Inferior parietal cortex (tissue), 1 donor: ENCODE measurements at regions not wholly inside any gene's neighbourhood (a gene's known extent, or its start where the extent isn't known, plus 50 kb on each side); places are given as distances from the start of the nearest gene placed in this dataset.
"Not testable (repeated sequence)": the region's sequence is repeated elsewhere in the genome, so short reads cannot be mapped to it uniquely, and the experiment has no call there.

Experiments
- DNase-seq: peaks from one replicate; pipeline ENCODE4 v3.0.0-alpha.2; 2016; ENCODE audit errors: extremely low spot score

DNA sequence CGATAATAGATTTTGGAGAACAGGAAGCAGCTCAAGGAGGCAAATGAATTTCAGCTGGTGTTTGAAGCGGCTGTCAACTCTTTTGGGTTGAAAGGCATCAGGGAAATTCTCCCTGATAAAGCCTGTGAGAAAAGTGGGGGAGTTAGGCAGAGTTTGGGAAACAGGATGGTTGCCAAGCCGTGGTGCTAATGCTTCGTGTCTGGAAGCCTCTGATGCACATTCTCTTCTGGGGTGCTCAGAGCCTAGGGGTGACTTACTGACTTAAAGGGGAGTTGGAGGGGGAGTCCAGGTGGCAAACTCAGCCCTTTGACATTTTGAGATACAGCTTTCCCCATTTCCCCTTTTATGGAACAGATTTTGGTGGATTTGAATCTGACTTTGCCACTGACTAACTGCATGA, 202.5 kb upstream of the CLINT1 start:
- no peak for DNase-seq

DNA sequence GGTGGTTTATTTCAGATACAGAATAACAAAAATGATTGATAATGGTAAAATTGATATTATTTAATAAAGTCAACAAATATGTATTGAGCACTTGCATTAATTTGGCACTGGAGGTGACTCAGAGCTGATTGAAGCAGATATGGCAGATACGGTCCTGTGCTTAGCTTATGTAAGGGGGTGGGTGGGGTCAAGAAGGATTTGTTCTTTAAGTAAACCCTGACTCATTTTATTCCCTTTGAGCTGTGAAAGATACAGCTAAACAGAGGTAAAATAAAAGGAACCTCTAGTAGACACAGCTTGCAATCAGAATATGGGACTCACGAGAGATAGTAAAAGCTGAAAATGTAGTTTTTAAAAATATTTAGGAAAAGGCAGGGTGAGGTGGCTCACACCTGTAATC, 201.3 kb upstream of the CLINT1 start:
- no peak for DNase-seq

DNA sequence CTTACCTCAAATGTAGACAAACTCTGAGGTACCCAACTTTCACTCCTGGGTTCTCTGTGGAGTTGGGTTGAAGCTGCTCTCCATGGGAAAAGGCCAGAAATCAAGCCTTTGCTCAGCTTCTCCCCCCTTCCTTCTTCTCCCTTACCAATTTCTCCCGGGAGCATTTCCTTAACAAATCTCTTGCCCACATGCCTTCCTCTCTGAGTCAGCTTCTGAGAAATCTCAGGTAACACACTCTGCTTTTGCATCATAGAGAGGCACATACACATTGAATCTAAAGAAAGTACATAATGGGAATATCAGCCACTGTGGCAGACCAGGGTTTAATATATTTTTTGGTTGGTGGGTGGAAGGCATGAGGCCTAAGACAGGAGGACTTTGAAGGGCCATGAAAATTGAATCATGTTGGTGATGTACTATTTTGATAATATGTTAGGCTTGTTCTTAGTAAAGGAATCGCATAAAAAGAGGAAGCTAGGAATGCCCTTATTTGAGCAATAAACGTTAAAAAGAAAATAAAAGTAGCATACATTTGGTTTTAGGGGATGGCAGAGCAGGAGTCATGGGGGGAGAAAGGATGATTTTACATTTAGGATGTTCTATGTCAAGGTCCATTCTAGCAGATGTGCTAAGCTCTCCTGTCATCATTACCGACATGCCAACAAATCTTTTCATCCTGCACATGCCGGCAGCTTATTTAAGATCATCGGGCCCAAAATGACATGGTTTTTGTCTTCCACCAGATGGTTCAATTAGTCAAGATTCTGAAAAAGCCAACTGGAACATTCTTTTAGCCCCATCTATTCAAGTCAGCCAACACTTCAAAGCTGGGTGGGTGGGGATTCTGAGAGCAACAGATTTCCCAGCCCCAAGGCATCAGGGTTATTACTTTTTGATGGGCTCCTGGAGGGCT, 199.5 kb upstream of the CLINT1 start:
- DNase-seq: no peak

GRCh38 chr5:158056130-158056825, 197.3 kb upstream of the CLINT1 start:
- DNase-seq: no peak

DNA sequence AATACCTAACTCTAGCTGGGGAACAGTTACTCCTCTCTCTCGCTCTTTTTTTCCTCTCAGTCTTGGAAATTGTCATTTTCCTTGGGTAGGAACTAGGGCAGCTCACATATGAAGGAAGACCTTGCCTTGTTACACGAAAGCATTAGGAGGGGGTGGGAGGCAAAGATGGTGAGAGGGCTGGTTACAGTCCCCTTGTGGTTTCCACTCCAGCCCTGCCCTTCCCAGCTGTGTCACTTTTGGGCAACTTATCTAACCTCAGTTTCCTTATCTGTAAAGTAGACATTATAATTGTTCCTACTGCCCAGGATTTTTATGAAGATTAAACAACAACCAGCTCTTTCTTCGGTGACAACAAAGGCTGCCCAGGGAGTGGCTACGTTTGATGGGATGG, 196.2 kb upstream of the CLINT1 start:
- no peak for DNase-seq

GRCh38 chr5:158054223-158055110, 195.5 kb upstream of the CLINT1 start:
- no peak for DNase-seq

GRCh38 chr5:158051036-158051435, 192.1 kb upstream of the CLINT1 start:
- DNase-seq: no peak

- no peak for DNase-seq
These were observed 191.5 kb upstream of the CLINT1 start for GRCh38 chr5:158050421-158050820.

DNA sequence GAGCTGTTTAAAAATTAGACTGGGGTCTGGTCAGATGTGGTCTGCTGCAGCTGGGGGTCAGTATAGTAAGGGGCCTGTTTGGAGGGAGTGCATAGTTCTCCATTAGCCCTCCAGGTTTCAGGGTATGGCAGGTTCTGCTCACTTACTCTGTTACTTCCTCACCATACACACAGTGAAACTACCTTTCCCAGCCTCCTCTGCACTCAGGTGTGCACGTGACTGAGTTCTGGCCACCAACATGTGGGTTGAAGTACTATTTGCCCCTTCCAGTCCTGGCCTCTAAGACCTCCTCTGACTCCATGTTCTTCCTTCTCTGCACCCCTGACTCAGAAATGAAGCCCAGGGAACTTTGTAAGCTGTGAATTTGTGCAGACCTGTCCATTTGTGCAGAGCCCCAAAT, 190.5 kb upstream of the CLINT1 start:
- no peak for DNase-seq

- DNase-seq: no peak
These were observed 186.8 kb upstream of the CLINT1 start for GRCh38 chr5:158045696-158046095.

GRCh38 chr5:158039911-158040347, 181.0 kb upstream of the CLINT1 start:
- DNase-seq: no peak

- DNase-seq: no peak
These were observed 180.5 kb upstream of the CLINT1 start for GRCh38 chr5:158039441-158039840.

- not testable (repeated sequence) for DNase-seq
These were observed 178.1 kb upstream of the CLINT1 start for GRCh38 chr5:158036983-158037595.

- not testable (repeated sequence) for DNase-seq
These were observed 175.6 kb upstream of the CLINT1 start for GRCh38 chr5:158034586-158034985.

DNA sequence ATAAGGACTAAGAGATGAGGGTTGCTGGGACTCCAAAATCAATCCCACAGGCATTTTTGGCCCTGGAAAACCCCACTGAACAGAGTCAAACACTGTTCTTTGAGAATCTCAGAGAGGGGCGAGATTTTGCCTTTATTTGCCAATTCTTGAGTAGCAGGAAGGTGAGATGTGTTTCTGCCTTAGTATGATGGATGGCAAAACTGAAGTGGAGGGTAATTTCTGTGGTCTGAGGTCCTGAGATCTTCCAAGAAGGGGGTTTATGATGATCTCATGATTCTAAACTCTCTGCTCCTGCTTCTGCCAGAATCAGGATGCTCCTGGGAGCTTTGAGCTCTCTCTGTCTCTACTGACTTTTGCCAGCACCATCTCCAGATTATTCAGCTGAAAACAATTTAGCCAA, 174.8 kb upstream of the CLINT1 start:
- no peak for DNase-seq

- DNase-seq: no peak
These were observed 174.1 kb upstream of the CLINT1 start for GRCh38 chr5:158033076-158033475.

GRCh38 chr5:158032246-158032645, 173.3 kb upstream of the CLINT1 start:
- peak; percentile 27 for DNase-seq

DNA sequence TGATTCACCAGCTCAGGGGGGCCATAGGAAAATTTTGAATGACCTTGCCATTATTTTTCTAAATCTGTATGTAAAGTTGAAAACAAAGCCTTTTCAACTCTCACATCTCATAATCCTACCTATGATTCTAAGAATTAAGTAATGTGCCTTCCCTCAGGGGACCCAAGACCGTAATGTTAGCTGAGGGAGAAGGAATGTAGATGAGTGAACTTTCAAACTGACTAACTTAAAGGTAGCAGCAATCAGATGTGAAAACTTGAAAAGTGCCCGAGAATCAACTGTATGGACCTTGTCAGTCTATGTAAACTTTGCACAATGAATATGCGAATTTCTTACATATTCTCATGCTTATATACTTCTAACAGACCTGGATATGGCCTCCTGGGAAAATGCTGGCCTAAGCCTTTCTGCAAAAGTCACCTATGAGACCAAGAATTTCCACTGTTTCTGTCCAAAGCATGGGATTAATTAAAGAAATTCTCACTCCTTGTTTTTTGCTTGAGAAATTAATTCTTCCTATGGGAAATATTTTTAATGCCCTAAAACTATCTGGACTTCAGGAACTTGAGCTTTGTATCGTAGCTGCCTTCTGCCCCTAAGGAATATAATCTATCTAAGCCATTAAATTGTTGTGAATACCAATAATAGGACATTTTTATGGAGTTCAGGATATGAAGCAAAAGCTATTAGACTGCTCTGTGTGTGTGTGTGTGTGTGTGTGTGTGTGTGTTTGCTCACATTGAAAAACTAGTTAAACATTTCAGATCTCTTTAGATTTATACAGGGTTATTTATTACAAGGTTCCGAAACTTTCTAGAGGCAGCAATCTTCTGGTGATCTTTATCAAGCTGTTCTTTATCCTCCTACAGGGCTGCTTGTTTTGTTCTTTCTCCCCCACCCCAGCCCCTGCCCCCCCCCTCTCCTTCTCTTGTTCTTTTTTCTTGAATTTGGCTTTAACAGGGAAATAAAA, 169.1 kb upstream of the CLINT1 start:
- DNase-seq: no peak

DNA sequence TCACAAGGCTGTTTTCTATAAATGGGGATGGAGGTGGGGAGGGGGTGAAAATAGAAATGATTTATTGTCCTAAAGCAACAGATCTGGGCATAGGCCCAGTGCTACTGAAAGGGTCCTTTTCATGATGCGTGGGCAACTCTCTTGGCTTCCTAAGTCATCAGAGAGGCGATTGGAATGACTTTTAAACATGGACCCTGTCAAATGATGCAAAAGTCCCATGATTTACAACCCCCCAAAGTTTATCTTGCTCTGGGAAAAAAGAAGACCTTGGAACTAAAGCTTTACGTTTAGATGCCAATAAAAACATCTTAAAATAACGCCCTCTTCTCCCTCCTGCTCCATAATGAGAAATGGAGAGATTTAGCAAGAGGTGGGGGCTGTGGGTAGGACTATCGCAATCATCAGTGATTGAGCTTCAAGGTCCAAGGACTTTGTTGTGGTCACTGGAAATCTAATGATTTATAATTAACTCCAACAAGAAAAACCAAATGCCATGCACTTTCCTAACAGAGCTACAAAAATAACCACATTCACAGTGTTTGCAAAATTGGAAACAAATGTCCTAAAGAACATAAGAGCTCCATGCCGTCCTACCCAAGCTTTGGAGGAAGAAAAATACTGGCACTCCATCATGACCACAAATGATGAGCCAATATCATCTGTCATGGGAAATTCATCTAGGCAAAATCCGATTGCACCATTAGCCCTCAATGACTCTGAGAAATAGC, 167.5 kb upstream of the CLINT1 start:
- peak; percentile 19 for DNase-seq

- DNase-seq: no peak
These were observed 164.3 kb upstream of the CLINT1 start for GRCh38 chr5:158023266-158023665.
